PC-3 (cell line): ENCODE measurements at regions not wholly inside any gene's neighbourhood (a gene's known extent, or its start where the extent isn't known, plus 50 kb on each side); places are given as distances from the start of the nearest gene placed in this dataset.

Experiments used
- ATAC-seq: fragments of 200-7000 bp; cut with Tn5 transposase; 2 replicates; pipeline ENCODE4 v1.9.1; 2020; ENCODE audit warnings: mild to moderate bottlenecking, moderate library complexity
- BruUV-seq: library from RNA; stranded (reverse); fragments of 400-500 nt; replicated peaks from 2 replicates; lab custom pipeline; 2021; lab: Mats Ljungman, UMichigan
- CTCF ChIA-PET: fragments of 300-600 bp; sonication (Branson Sonifier 250); formaldehyde crosslinking; loops from one replicate; lab custom pipeline; 2022; ENCODE audit warnings: antibody characterized with exemption; lab: Charles Lee
- POLR2A ChIA-PET: fragments of 300-600 bp; sonication (Branson Sonifier 250); formaldehyde crosslinking; loops from one replicate; lab custom pipeline; 2022; ENCODE audit warnings: antibody characterized with exemption; ENCODE audit not compliant: unreplicated experiment; lab: Charles Lee
- DNase-seq: peaks from one replicate; pipeline ENCODE4 v3.0.0-alpha.2; 2015
- H2AFZ ChIP-seq: fragments of 300-600 bp; sonication (generic); 2 replicates; pipeline ENCODE4 v1.6.0; 2016; ENCODE audit warnings: antibody characterized with exemption, low read length
- H3F3A ChIP-seq: fragments of 300-600 bp; sonication (generic); one replicate; pipeline ENCODE4 v1.6.0; 2017; ENCODE audit warnings: antibody characterized with exemption, low read length, control low read depth, mild to moderate bottlenecking; ENCODE audit not compliant: unreplicated experiment
- H3K27ac ChIP-seq: fragments of 300-600 bp; sonication (generic); 2 replicates; pipeline ENCODE4 v1.5.1; 2016; ENCODE audit warnings: mild to moderate bottlenecking, low read length
- H3K27me3 ChIP-seq: fragments of 300-600 bp; sonication (generic); 2 replicates; pipeline ENCODE4 v1.6.1; 2016; ENCODE audit warnings: low read length, mixed read lengths
- H3K36me3 ChIP-seq: fragments of 300-600 bp; sonication (generic); 2 replicates; pipeline ENCODE4 v1.6.1; 2016; ENCODE audit warnings: low read depth, mixed run types, low read length, mixed read lengths
- H3K4me1 ChIP-seq: fragments of 300-600 bp; sonication (generic); 2 replicates; pipeline ENCODE4 v1.5.1; 2016; ENCODE audit warnings: low read length; ENCODE audit not compliant: insufficient read depth
- H3K4me2 ChIP-seq: fragments of 300-600 bp; sonication (generic); 2 replicates; pipeline ENCODE4 v1.6.0; 2016; ENCODE audit warnings: low read length
- H3K4me3 ChIP-seq: fragments of 300-600 bp; sonication (generic); 2 replicates; pipeline ENCODE4 v1.5.1; 2016; ENCODE audit warnings: mild to moderate bottlenecking, low read length, mixed read lengths
- H3K79me2 ChIP-seq: fragments of 300-600 bp; sonication (generic); 2 replicates; pipeline ENCODE4 v1.6.1; 2017; ENCODE audit warnings: low read length, mixed read lengths
- H3K9ac ChIP-seq: fragments of 300-600 bp; sonication (generic); 2 replicates; pipeline ENCODE4 v1.6.0; 2016; ENCODE audit warnings: mild to moderate bottlenecking, low read length
- H3K9me2 ChIP-seq: fragments of 300-600 bp; sonication (generic); replicated peaks from 2 replicates; pipeline ENCODE4 v1.6.1; 2016; ENCODE audit warnings: mixed run types, low read length, mixed read lengths
- H3K9me3 ChIP-seq: fragments of 300-600 bp; sonication (generic); 2 replicates; pipeline ENCODE4 v1.6.1; 2016; ENCODE audit warnings: low read length, mixed read lengths
- H4K20me1 ChIP-seq: fragments of 300-600 bp; sonication (generic); 2 replicates; pipeline ENCODE4 v1.6.1; 2016; ENCODE audit warnings: low read length, mixed read lengths
- EZH2 ChIP-seq: fragments of 300-600 bp; sonication (generic); IDR thresholded peaks from one replicate; pipeline ENCODE4 v1.6.1; 2017; ENCODE audit warnings: antibody characterized with exemption, mild to moderate bottlenecking, low read length; ENCODE audit not compliant: unreplicated experiment
- EZH2phosphoT487 ChIP-seq: fragments of 300-600 bp; sonication (generic); IDR thresholded peaks from 2 replicates; pipeline ENCODE4 v1.6.1; 2018; ENCODE audit warnings: mild to moderate bottlenecking, antibody characterized with exemption, low read length, borderline replicate concordance
- intact Hi-C: fragments of 100-400 bp; cut with micrococcal nuclease; formaldehyde crosslinking; loops from 2 replicates; pipeline ENCODE4 v1.9.0; 2023
- TF ChIP-seq, protein P1 (sequence below): fragments of 300-600 bp; sonication (generic); conservative IDR thresholded peaks from 2 replicates; pipeline ENCODE4 v1.5.1; 2017; ENCODE audit warnings: antibody characterized with exemption, low read depth, mild to moderate bottlenecking, low read length

DNA sequence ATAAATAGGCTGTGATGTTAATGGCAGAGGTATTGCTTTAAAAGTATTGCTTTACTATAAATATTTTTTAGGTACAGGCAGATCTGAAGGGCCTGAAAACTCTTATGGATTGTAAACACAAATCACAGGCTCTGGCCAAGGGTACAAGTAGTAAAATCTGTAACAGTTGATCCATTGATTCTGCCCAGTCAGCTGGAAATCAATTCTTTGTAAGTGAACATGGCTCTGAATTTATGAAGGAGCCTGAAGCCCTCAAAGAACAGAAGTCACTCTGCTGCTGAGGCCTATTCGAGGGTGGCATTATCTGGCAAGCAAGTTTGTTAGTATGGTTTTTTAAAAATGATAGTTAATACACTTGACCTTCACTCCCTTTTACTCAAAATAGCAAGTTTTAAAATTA is 834.0 kb upstream of the TMPRSS15 start:
- ATAC-seq: no peak
- no peaks in the 10 kb centered on the region for H3F3A ChIP-seq

DNA sequence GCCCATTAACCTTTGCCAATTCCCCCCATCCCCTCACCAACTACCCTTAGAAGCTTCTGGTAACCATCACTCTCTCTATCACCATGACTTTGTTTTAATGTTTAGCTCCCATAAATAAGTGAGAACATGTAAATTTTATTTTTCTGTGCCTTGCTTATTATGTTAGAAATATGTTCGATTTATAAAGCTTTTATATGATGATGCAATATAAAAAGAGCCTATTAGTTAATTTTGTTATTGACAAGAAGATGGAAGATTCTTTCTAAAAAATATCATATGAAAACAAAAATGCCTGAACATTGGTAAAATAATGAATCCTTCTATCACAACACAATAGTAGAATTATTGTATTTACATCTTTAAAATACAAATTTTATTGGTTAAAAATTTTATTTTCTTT is 836.1 kb upstream of the TMPRSS15 start:
- TF ChIP-seq, protein P1, sequence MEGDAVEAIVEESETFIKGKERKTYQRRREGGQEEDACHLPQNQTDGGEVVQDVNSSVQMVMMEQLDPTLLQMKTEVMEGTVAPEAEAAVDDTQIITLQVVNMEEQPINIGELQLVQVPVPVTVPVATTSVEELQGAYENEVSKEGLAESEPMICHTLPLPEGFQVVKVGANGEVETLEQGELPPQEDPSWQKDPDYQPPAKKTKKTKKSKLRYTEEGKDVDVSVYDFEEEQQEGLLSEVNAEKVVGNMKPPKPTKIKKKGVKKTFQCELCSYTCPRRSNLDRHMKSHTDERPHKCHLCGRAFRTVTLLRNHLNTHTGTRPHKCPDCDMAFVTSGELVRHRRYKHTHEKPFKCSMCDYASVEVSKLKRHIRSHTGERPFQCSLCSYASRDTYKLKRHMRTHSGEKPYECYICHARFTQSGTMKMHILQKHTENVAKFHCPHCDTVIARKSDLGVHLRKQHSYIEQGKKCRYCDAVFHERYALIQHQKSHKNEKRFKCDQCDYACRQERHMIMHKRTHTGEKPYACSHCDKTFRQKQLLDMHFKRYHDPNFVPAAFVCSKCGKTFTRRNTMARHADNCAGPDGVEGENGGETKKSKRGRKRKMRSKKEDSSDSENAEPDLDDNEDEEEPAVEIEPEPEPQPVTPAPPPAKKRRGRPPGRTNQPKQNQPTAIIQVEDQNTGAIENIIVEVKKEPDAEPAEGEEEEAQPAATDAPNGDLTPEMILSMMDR: no peak
- no peak for TF ChIP-seq EZH2phosphoT487
- no peak for TF ChIP-seq EZH2
- Histone ChIP-seq H3K27ac (no peak overlapping the region), H2AFZ (no peak overlapping the region), H3K36me3 (no peaks in the 10 kb centered on the region), H3K79me2 (no peaks in the 10 kb centered on the region), H3K9me2 (no peaks in the 10 kb centered on the region), H3K4me2 (no peak overlapping the region), H3K4me1 (no peaks in the 10 kb centered on the region), H3F3A (no peaks in the 10 kb centered on the region), H3K9me3 (no peaks in the 10 kb centered on the region), H3K4me3 (no peak overlapping the region), H4K20me1 (no peaks in the 10 kb centered on the region), H3K9ac (no peak overlapping the region), H3K27me3 (no peaks in the 10 kb centered on the region)
- BruUV-seq: no TSS peak
- ATAC-seq (no peak), DNase-seq (no peak)
- CTCF ChIA-PET: no interaction called here
- intact Hi-C loops: no loop called here
- POLR2A ChIA-PET: no interaction called here

More for the DNA sequence above, 834.0 kb upstream of the TMPRSS15 start:
- no peaks in the 10 kb centered on the region for H3K79me2 ChIP-seq
- H3K4me1 ChIP-seq: no peaks in the 10 kb centered on the region
- no peak overlapping the region for H3K4me3 ChIP-seq
- no peaks in the 10 kb centered on the region for H3K27me3 ChIP-seq
- H3K9me2 ChIP-seq: no peaks in the 10 kb centered on the region
- intact Hi-C loops: no loop called here
- TF ChIP-seq, protein P1: no peak
- no peak for TF ChIP-seq EZH2
- no peak for TF ChIP-seq EZH2phosphoT487
- ChIA-PET CTCF (no interaction called here), POLR2A (no interaction called here)
- H4K20me1 ChIP-seq: no peaks in the 10 kb centered on the region
- no peak overlapping the region for H3K27ac ChIP-seq
- BruUV-seq: no TSS peak
- H3K9ac ChIP-seq: no peak overlapping the region
- H2AFZ ChIP-seq: no peak overlapping the region
- no peak for DNase-seq
- no peaks in the 10 kb centered on the region for H3K9me3 ChIP-seq
- no peak overlapping the region for H3K4me2 ChIP-seq
- H3K36me3 ChIP-seq: no peaks in the 10 kb centered on the region

DNA sequence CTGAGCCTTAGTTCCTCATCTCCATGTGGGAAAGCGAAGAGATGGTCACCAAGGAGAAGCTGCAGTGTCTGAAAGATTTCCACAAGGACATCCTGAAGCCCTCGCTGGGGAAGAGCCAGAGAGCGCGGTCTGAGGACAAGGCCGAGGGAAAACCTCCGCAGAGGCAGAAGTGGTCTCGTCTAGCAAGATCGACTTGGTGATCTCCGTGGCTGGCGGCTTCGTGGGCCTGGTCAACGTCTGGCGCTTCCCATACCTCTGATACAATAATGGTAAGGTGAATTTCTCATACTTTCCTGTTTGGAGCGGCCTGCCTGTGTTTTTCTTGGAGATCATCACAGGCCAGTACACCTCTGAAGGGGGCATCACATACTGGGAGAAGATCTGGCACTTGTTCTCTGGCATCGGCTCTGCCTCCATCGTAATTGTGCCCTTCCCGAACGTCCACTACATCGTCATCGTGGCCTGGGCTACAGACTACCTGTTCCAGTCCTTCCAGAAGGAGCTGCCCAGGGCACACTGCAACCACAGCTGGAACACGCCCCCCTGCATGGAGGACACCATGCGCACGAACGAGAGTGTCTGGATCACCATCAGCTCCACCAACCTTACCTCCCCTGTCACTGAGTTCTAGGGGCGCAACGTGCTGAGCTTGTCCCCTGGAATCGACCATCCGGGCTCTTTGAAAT is 841.1 kb upstream of the TMPRSS15 start:
- Histone ChIP-seq H3K36me3 (no peaks in the 10 kb centered on the region), H3K9ac (no peak overlapping the region), H3K27ac (no peak overlapping the region), H3K79me2 (no peaks in the 10 kb centered on the region), H3K4me3 (no peak overlapping the region), H3K9me2 (no peaks in the 10 kb centered on the region), H3K4me2 (no peak overlapping the region), H2AFZ (no peak overlapping the region), H3F3A (no peaks in the 10 kb centered on the region), H3K9me3 (no peaks in the 10 kb centered on the region), H3K27me3 (no peaks in the 10 kb centered on the region), H3K4me1 (no peaks in the 10 kb centered on the region), H4K20me1 (no peaks in the 10 kb centered on the region)
- CTCF ChIA-PET: no interaction called here
- POLR2A ChIA-PET: no interaction called here
- no TSS peak for BruUV-seq
- intact Hi-C loops: no loop called here
- DNase-seq: no peak
- TF ChIP-seq, protein P1: no peak
- TF ChIP-seq EZH2phosphoT487: no peak
- TF ChIP-seq EZH2: no peak
- no peak for ATAC-seq
